OCI-LY7 (cell line): ENCODE measurements at regions not wholly inside any gene's neighbourhood (a gene's known extent, or its start where the extent isn't known, plus 50 kb on each side); places are given as distances from the start of the nearest gene placed in this dataset.

Experiments used
- BruUV-seq: library from RNA; stranded (reverse); fragments of 400-500 nt; replicated peaks from 2 replicates; lab custom pipeline; 2021; lab: Mats Ljungman, UMichigan
- CTCF ChIA-PET: fragments of 300-600 bp; sonication (Branson Sonifier 250); formaldehyde crosslinking; loops from one replicate; lab custom pipeline; 2022; ENCODE audit warnings: antibody characterized with exemption; ENCODE audit not compliant: unreplicated experiment; lab: Charles Lee
- POLR2A ChIA-PET: fragments of 300-600 bp; sonication (Branson Sonifier 250); formaldehyde crosslinking; loops from one replicate; lab custom pipeline; 2022; ENCODE audit warnings: antibody characterized with exemption; lab: Charles Lee
- DNase-seq: peaks from one replicate; pipeline ENCODE4 v3.0.0-alpha.2; 2015; ENCODE audit warnings: low spot score
- H2AFZ ChIP-seq: fragments of 200-600 bp; sonication (generic), shearing (Covaris generic); 2 replicates; pipeline ENCODE4 v1.6.1; 2014; ENCODE audit warnings: mild to moderate bottlenecking, antibody characterized with exemption, low read length, moderate library complexity
- H3K27ac ChIP-seq: fragments of 200-600 bp; sonication (generic); 2 replicates; pipeline ENCODE4 v1.5.1; 2014; ENCODE audit warnings: mixed run types, low read depth, mild to moderate bottlenecking, moderate library complexity, low read length, inconsistent platforms; ENCODE audit not compliant: poor library complexity, severe bottlenecking
- H3K36me3 ChIP-seq: fragments of 200-600 bp; sonication (generic); 2 replicates; pipeline ENCODE4 v1.6.1; 2014; ENCODE audit warnings: mild to moderate bottlenecking, antibody characterized with exemption, low read length, moderate library complexity, mixed read lengths; ENCODE audit not compliant: insufficient read depth
- H3K4me1 ChIP-seq: fragments of 200-600 bp; sonication (generic); 2 replicates; pipeline ENCODE4 v1.5.1; 2014; ENCODE audit warnings: mild to moderate bottlenecking, low read length; ENCODE audit not compliant: insufficient read depth, poor library complexity, severe bottlenecking
- H3K4me2 ChIP-seq: fragments of 200-600 bp; sonication (generic); 2 replicates; pipeline ENCODE4 v1.6.1; 2014; ENCODE audit warnings: mild to moderate bottlenecking, low read length
- H3K4me3 ChIP-seq: fragments of 200-600 bp; sonication (generic); 2 replicates; pipeline ENCODE4 v1.5.1; 2014; ENCODE audit warnings: mild to moderate bottlenecking, low read depth, low read length; ENCODE audit not compliant: poor library complexity, severe bottlenecking
- H3K79me2 ChIP-seq: fragments of 200-600 bp; sonication (generic); 2 replicates; pipeline ENCODE4 v1.6.1; 2016; ENCODE audit warnings: low read depth, mild to moderate bottlenecking, low read length, moderate library complexity, mixed read lengths; ENCODE audit not compliant: insufficient read depth
- H3K9me2 ChIP-seq: fragments of 200-600 bp; sonication (generic); 2 replicates; pipeline ENCODE4 v1.6.1; 2016; ENCODE audit warnings: mild to moderate bottlenecking, low read length, mixed read lengths; ENCODE audit not compliant: insufficient read depth
- H3K9me3 ChIP-seq: fragments of 200-600 bp; sonication (generic); 2 replicates; pipeline ENCODE4 v1.6.1; 2014; ENCODE audit warnings: mild to moderate bottlenecking, mixed run types, low read length, mixed read lengths
- H4K20me1 ChIP-seq: fragments of 200-600 bp; sonication (generic); 2 replicates; pipeline ENCODE4 v1.6.1; 2014; ENCODE audit warnings: mild to moderate bottlenecking, antibody characterized with exemption, low read length, moderate library complexity, mixed read lengths; ENCODE audit not compliant: insufficient read depth
- CTCF ChIP-seq: fragments of 200-600 bp; sonication (generic); conservative IDR thresholded peaks from 2 replicates; pipeline ENCODE4 v1.5.1; 2014; ENCODE audit warnings: mild to moderate bottlenecking, antibody characterized with exemption, low read length, moderate library complexity, mixed read lengths
- EZH2phosphoT487 ChIP-seq: fragments of 200-600 bp; sonication (generic); IDR thresholded peaks from 2 replicates; pipeline ENCODE4 v1.6.1; 2018; ENCODE audit warnings: low read depth, borderline replicate concordance, mild to moderate bottlenecking, mixed run types, antibody characterized with exemption, low read length, moderate library complexity, mixed read lengths
- intact Hi-C: fragments of 100-400 bp; cut with micrococcal nuclease; formaldehyde crosslinking; loops from one replicate; pipeline ENCODE4 v1.10.0; 2022; ENCODE audit not compliant: unreplicated experiment

- H3K79me2 ChIP-seq, result no peaks in the 10 kb centered on the region
- no peak overlapping the region for H2AFZ ChIP-seq
- H3K9me2 ChIP-seq, result no peaks in the 10 kb centered on the region
- H3K36me3 ChIP-seq, result no peaks in the 10 kb centered on the region
- no peak overlapping the region for H3K4me3 ChIP-seq
- POLR2A ChIA-PET, result no interaction called here
- no peak overlapping the region for H3K27ac ChIP-seq
- intact Hi-C loops, result no loop called here
- no peaks in the 10 kb centered on the region for H3K4me1 ChIP-seq
- H4K20me1 ChIP-seq, result no peaks in the 10 kb centered on the region
- DNase-seq, result no peak
- CTCF ChIA-PET, result no interaction called here
- no peak overlapping the region for H3K4me2 ChIP-seq
- H3K9me3 ChIP-seq, result no peaks in the 10 kb centered on the region
- TF ChIP-seq CTCF (no peak), EZH2phosphoT487 (no peak)
- BruUV-seq, result no TSS peak
These were observed 210.4 kb downstream of the SNX19 start for GRCh38 chr11:130705670-130706421.

GRCh38 chr11:130706572-130706971 lies 209.7 kb downstream of the SNX19 start:
- ChIA-PET CTCF (no interaction called here), POLR2A (no interaction called here)
- H3K9me2 ChIP-seq, result no peaks in the 10 kb centered on the region
- H2AFZ ChIP-seq, result no peak overlapping the region
- no peaks in the 10 kb centered on the region for H3K36me3 ChIP-seq
- TF ChIP-seq EZH2phosphoT487, result no peak
- TF ChIP-seq CTCF, result no peak
- intact Hi-C loops, result no loop called here
- no peaks in the 10 kb centered on the region for H3K9me3 ChIP-seq
- H3K4me2 ChIP-seq, result no peak overlapping the region
- no peak overlapping the region for H3K4me3 ChIP-seq
- H3K4me1 ChIP-seq, result no peaks in the 10 kb centered on the region
- DNase-seq, result no peak
- no peaks in the 10 kb centered on the region for H3K79me2 ChIP-seq
- no TSS peak for BruUV-seq
- no peak overlapping the region for H3K27ac ChIP-seq
- H4K20me1 ChIP-seq, result no peaks in the 10 kb centered on the region

GRCh38 chr11:130707217-130707616 lies 209.1 kb downstream of the SNX19 start:
- Histone ChIP-seq H3K9me2 (no peaks in the 10 kb centered on the region), H3K4me1 (no peaks in the 10 kb centered on the region), H3K9me3 (no peaks in the 10 kb centered on the region), H3K27ac (no peak overlapping the region), H3K36me3 (no peaks in the 10 kb centered on the region), H2AFZ (no peak overlapping the region), H4K20me1 (no peaks in the 10 kb centered on the region), H3K4me3 (no peak overlapping the region), H3K4me2 (no peak overlapping the region), H3K79me2 (no peaks in the 10 kb centered on the region)
- CTCF ChIA-PET, result no interaction called here
- no TSS peak for BruUV-seq
- intact Hi-C loops, result no loop called here
- no peak for TF ChIP-seq CTCF
- DNase-seq, result no peak
- POLR2A ChIA-PET, result interaction anchor here (1.3 kb wide), 1 partner anchor 36 kb away, joined by 3 read pairs; no protein-coding TSS in a partner anchor
